SK-N-SH treated with all-trans-retinoic acid at 6 μM for 48 hours (cell line): ENCODE measurements at regions not wholly inside any gene's neighbourhood (a gene's known extent, or its start where the extent isn't known, plus 50 kb on each side); places are given as distances from the start of the nearest gene placed in this dataset.

Source experiments
- ATAC-seq: fragments of 200-7000 bp; cut with Tn5 transposase; 3 replicates; pipeline ENCODE4 v1.9.1; 2020; ENCODE audit warnings: mild to moderate bottlenecking, moderate library complexity
- ARNTL ChIP-seq: fragments of 450-650 bp; formaldehyde crosslinking; IDR thresholded peaks from 2 replicates; pipeline ENCODE4 v1.5.0; 2020; ENCODE audit warnings: low read depth, mild to moderate bottlenecking, moderate library complexity, borderline replicate concordance
- BACH2 ChIP-seq: fragments of 250-450 bp; sonication (Bioruptor Pico); IDR thresholded peaks from 2 replicates; pipeline ENCODE4 v1.9.0; 2021; ENCODE audit warnings: mild to moderate bottlenecking, borderline replicate concordance
- CREB5 ChIP-seq: fragments of 250-450 bp; sonication (Bioruptor Pico); IDR thresholded peaks from 2 replicates; pipeline ENCODE4 v1.5.1; 2020; ENCODE audit warnings: low read depth, mild to moderate bottlenecking, moderate library complexity
- CSDC2 ChIP-seq: fragments of 250-450 bp; sonication (Bioruptor Pico); IDR thresholded peaks from 2 replicates; pipeline ENCODE4 v1.5.0; 2020; ENCODE audit warnings: mild to moderate bottlenecking, moderate library complexity
- CSRNP3 ChIP-seq: fragments of 250-450 bp; sonication (Bioruptor Pico); IDR thresholded peaks from 2 replicates; pipeline ENCODE4 v1.5.1; 2021; ENCODE audit warnings: mild to moderate bottlenecking, moderate library complexity
- ESRRG ChIP-seq: fragments of 250-450 bp; sonication (Bioruptor Pico); IDR thresholded peaks from 2 replicates; pipeline ENCODE4 v1.6.1; 2021; ENCODE audit warnings: mild to moderate bottlenecking
- GLIS3 ChIP-seq: fragments of 250-450 bp; sonication (Bioruptor Pico); IDR thresholded peaks from 2 replicates; pipeline ENCODE4 v1.5.0; 2020; ENCODE audit warnings: mild to moderate bottlenecking, moderate library complexity
- ISL1 ChIP-seq: fragments of 250-450 bp; sonication (Bioruptor Pico); IDR thresholded peaks from 2 replicates; pipeline ENCODE4 v2.1.2; 2022; ENCODE audit warnings: mild to moderate bottlenecking, moderate library complexity
- OSR1 ChIP-seq: fragments of 250-450 bp; sonication (Bioruptor Pico); IDR thresholded peaks from 2 replicates; pipeline ENCODE4 v1.8.0; 2022; ENCODE audit warnings: moderate library complexity, mild to moderate bottlenecking, inconsistent platforms
- PATZ1 ChIP-seq: fragments of 250-450 bp; sonication (Bioruptor Pico); IDR thresholded peaks from 2 replicates; pipeline ENCODE4 v1.8.0; 2020; ENCODE audit warnings: mild to moderate bottlenecking, moderate library complexity, borderline replicate concordance
- POU6F1 ChIP-seq: fragments of 250-450 bp; sonication (Bioruptor Pico); IDR thresholded peaks from 2 replicates; pipeline ENCODE4 v1.8.0; 2021; ENCODE audit warnings: low read depth, mild to moderate bottlenecking, moderate library complexity, borderline replicate concordance
- PPARA ChIP-seq: fragments of 250-450 bp; sonication (Bioruptor Pico); IDR thresholded peaks from 2 replicates; pipeline ENCODE4 v1.5.0; 2020; ENCODE audit warnings: mild to moderate bottlenecking, borderline replicate concordance
- RARB ChIP-seq: fragments of 250-450 bp; sonication (Bioruptor Pico); IDR thresholded peaks from 2 replicates; pipeline ENCODE4 v1.8.0; 2021; ENCODE audit warnings: mild to moderate bottlenecking, moderate library complexity
- SNAI2 ChIP-seq: fragments of 250-450 bp; sonication (Bioruptor Pico); IDR thresholded peaks from 2 replicates; pipeline ENCODE4 v1.5.0; 2020; ENCODE audit warnings: mild to moderate bottlenecking, moderate library complexity
- TOX ChIP-seq: fragments of 250-450 bp; sonication (Bioruptor Pico); IDR thresholded peaks from 2 replicates; pipeline ENCODE4 v1.8.0; 2021; ENCODE audit warnings: mild to moderate bottlenecking, moderate library complexity, borderline replicate concordance
- TSHZ2 ChIP-seq: fragments of 250-450 bp; sonication (Bioruptor Pico); IDR thresholded peaks from 2 replicates; pipeline ENCODE4 v1.5.0; 2020; ENCODE audit warnings: mild to moderate bottlenecking, moderate library complexity
- ZC3H10 ChIP-seq: fragments of 250-450 bp; sonication (Bioruptor Pico); IDR thresholded peaks from 2 replicates; pipeline ENCODE4 v1.5.1; 2021; ENCODE audit warnings: mild to moderate bottlenecking, moderate library complexity
- ZFP3 ChIP-seq: fragments of 250-450 bp; sonication (Bioruptor Pico); IDR thresholded peaks from 2 replicates; pipeline ENCODE4 v1.5.0; 2020; ENCODE audit warnings: mild to moderate bottlenecking, moderate library complexity
- ZFP30 ChIP-seq: fragments of 450-650 bp; formaldehyde crosslinking; IDR thresholded peaks from 2 replicates; pipeline ENCODE4 v1.5.0; 2022; ENCODE audit warnings: mild to moderate bottlenecking, moderate library complexity
- ZNF565 ChIP-seq: fragments of 450-650 bp; formaldehyde crosslinking; conservative IDR thresholded peaks from 2 replicates; pipeline ENCODE4 v1.5.0; 2020; ENCODE audit warnings: low read depth, mild to moderate bottlenecking, moderate library complexity
- ZNF70 ChIP-seq: fragments of 450-650 bp; formaldehyde crosslinking; IDR thresholded peaks from 2 replicates; pipeline ENCODE4 v1.5.0; 2020; ENCODE audit warnings: mild to moderate bottlenecking, moderate library complexity
- ZNF8 ChIP-seq: fragments of 450-650 bp; formaldehyde crosslinking; IDR thresholded peaks from 2 replicates; pipeline ENCODE4 v1.5.0; 2020; ENCODE audit warnings: mild to moderate bottlenecking, moderate library complexity

- TF ChIP-seq OSR1 (CRISPR knock-in tag) (no peak), ZNF565 (CRISPR knock-in tag) (no peak), ZNF70 (CRISPR knock-in tag) (no peak), BACH2 (CRISPR knock-in tag) (no peak), CSDC2 (CRISPR knock-in tag) (no peak), RARB (no peak), ISL1 (no peak)
- ATAC-seq, result no peak
Observed at GRCh38 chr13:20334309-20334708, 102.2 kb upstream of the GJB6 start.

- TF ChIP-seq TOX (CRISPR knock-in tag) (no peak), ZC3H10 (CRISPR knock-in tag) (no peak), BACH2 (CRISPR knock-in tag) (no peak), CSRNP3 (no peak), ZNF8 (CRISPR knock-in tag) (no peak), ISL1 (no peak), CSDC2 (CRISPR knock-in tag) (no peak), ZNF565 (CRISPR knock-in tag) (no peak), ARNTL (no peak), GLIS3 (CRISPR knock-in tag) (no peak)
- no peak for ATAC-seq
Observed at GRCh38 chr13:20332361-20333096, 100.4 kb upstream of the GJB6 start.

GRCh38 chr13:20331949-20332348 is 99.8 kb upstream of the GJB6 start:
- ATAC-seq, result no peak
- no peak for TF ChIP-seq ZNF565 (CRISPR knock-in tag)
- no peak for TF ChIP-seq ZNF70 (CRISPR knock-in tag)
- no peak for TF ChIP-seq POU6F1 (CRISPR knock-in tag)
- no peak for TF ChIP-seq SNAI2 (CRISPR knock-in tag)
- TF ChIP-seq CREB5 (CRISPR knock-in tag), result no peak
- TF ChIP-seq ISL1, result no peak
- TF ChIP-seq PATZ1 (CRISPR knock-in tag), result no peak
- TF ChIP-seq ZFP30 (CRISPR knock-in tag), result no peak
- no peak for TF ChIP-seq CSDC2 (CRISPR knock-in tag)
- TF ChIP-seq ESRRG, result no peak
- no peak for TF ChIP-seq CSRNP3
- no peak for TF ChIP-seq RARB
- TF ChIP-seq ARNTL, result no peak
- TF ChIP-seq TOX (CRISPR knock-in tag), result no peak
- TF ChIP-seq PPARA, result no peak
- TF ChIP-seq TSHZ2 (CRISPR knock-in tag), result no peak
- no peak for TF ChIP-seq GLIS3 (CRISPR knock-in tag)
- no peak for TF ChIP-seq ZNF8 (CRISPR knock-in tag)
- TF ChIP-seq ZFP3, result no peak
